NCI-H1048 (cell line): ENCODE measurements at regions not wholly inside any gene's neighbourhood (a gene's known extent, or its start where the extent isn't known, plus 50 kb on each side); places are given as distances from the start of the nearest gene placed in this dataset.

Experiments
- DNase-seq: peaks from one replicate; lab custom pipeline; 2025; lab: John Stamatoyannopoulos, UW

- DNase-seq: no peak
Observed at GRCh38 chr3:72022027-72022426, 237.1 kb upstream of the PROK2 start.

- DNase-seq: no peak
Observed at GRCh38 chr3:72021531-72021930, 236.6 kb upstream of the PROK2 start.

DNA sequence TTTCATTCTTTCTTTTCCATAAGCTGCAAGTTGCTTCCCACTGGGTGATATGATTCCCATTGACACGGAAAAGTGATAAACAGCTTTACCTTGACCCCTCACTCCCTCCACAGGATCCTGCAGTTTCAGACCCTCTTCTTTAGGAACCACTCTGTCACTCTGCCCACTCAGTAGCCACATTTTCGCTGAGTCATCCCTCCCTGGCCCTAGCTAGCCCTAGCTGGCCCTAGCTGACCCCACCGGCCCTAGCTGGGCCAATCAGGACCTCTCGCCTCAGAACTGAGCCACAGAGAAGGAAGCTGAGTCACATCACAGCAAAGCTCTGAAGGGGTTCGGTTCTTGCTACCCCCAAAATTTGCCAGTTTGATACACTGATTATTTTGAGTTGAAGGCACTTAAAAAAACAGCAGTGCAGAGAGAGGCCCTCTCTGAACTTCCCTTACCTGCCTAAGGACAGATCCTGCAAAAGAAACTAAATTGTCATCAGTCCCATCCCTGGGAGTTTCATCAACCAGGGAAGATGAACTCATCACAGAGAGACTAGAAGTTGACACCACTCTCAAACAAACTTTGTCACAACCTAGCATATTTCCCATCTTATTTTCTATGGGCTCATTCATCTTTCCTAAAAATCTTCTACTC is 233.5 kb upstream of the PROK2 start:
- DNase-seq: no peak

DNA sequence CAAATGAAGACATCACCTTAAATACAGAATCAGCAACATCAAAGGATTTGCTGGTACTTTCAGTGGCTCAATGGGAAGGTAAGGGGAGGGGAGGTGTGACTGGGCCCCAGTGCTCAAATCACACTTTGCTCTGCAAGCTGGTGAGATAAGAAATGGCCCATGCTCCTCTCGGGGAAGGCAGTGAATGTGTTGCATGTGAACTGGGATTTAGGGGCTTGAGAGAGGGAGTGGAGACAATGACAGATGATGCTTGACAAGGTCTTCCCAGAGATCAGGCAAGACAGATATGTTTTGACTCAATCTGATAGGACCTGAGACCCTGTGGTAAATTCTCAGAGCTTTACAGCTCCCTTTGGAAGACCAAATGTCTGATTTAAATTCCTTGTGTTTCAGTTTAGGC is 233.0 kb upstream of the PROK2 start:
- DNase-seq: no peak

DNA sequence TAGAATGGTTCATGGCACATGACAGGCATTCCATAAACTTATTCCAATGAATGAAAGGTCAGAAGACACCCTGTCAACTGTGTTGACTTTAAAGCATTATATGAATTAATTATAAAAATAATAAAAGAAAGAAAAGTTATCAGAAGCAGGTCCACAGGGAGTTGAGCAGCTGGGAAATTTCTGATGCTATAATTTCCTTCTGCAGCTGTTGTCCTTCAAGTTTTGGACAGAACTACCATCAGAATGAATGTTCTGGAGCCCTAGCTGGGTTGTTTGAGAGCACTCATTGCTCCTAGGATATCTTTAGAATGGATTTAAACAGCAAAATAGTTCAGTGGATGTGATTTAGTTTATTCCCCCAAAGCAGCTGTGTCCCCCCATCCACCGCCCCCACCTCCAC is 232.4 kb upstream of the PROK2 start:
- DNase-seq: no peak

- DNase-seq: no peak
Observed at GRCh38 chr3:72015463-72015862, 230.5 kb upstream of the PROK2 start.

GRCh38 chr3:72013084-72013483 is 228.1 kb upstream of the PROK2 start:
- no peak for DNase-seq

DNA sequence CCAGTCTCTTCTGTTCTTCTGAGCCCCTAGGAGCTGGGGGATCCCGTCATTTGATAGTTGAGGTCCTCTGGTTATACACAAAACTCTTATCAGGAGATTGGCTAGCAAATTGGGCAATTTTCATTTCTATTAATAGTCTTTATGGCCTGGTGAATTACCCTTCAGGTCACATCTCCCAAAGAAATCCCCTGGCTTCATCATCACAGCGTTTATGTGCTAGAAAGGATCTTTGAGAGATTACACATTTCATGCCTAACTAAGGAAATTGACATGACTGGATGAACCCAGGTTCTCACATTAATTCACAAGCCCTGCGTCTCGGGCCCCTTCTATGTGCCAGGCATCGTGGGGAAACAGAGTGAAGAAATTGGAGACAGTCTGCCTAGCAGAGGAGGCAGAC is 227.4 kb upstream of the PROK2 start:
- DNase-seq: no peak

- DNase-seq: no peak
Observed at GRCh38 chr3:72011485-72011884, 226.5 kb upstream of the PROK2 start.

DNA sequence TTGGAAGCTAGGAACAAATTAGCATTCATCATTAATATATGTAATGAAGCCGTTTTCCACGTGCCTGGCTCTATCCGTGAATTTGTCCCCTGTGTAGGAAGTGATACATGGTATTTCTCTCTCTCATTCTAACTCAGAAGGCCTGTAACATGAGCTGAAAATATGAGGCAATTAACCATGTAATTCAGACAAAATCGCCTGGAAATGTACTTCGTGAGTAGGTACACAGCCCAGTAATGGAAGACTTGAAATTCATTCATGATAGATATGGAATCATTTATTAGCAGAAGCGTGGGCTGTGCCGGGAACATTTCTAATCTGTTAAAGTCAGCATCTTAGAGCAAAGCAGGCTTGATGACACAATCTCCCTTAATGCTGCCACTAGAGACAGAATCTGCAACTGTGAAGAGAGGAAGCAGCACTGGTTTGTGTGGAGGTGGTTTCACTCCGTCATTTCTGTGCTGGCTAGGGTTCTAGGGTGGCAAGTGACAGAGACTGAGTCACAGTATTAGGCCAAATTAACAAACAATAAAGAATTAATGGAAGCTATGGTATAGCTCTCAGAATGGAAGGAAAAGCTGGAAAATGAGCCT is 225.0 kb upstream of the PROK2 start:
- DNase-seq: no peak

DNA sequence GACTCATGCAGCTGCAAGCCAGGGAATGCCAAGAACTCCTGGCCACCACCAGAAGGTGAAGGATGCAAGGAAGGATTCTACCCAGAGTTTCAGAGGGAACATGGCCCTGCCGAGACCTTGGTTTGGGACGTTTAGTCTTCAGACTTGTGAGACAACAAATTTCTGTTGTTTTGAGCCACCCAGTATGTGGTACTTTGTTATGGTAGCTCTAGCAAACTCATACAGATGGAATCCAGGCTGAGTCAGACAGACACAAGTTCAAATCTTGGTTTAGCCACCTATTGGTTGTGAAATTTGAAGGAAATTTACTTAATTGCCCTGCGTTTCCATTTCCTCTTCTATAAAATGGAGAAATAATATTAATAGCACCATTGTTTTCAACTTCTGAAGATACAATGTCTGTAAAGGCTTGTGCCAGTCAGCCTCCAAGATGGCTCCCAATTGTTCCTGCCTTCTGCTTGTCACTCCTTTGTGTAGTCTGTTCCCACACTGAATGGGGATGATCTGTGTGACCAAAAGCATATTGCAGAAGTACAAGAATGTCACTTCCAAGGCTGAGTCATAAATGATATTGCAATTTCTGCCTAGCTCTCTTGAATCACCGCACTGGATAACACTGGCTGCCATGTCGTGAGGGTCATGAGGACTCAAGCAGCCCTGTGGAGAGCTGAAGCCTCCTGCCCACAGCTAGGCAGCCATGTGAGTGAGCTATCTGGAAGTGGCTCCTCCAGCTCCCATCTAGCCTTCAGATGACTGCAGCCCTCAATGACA is 223.5 kb upstream of the PROK2 start:
- no peak for DNase-seq

DNA sequence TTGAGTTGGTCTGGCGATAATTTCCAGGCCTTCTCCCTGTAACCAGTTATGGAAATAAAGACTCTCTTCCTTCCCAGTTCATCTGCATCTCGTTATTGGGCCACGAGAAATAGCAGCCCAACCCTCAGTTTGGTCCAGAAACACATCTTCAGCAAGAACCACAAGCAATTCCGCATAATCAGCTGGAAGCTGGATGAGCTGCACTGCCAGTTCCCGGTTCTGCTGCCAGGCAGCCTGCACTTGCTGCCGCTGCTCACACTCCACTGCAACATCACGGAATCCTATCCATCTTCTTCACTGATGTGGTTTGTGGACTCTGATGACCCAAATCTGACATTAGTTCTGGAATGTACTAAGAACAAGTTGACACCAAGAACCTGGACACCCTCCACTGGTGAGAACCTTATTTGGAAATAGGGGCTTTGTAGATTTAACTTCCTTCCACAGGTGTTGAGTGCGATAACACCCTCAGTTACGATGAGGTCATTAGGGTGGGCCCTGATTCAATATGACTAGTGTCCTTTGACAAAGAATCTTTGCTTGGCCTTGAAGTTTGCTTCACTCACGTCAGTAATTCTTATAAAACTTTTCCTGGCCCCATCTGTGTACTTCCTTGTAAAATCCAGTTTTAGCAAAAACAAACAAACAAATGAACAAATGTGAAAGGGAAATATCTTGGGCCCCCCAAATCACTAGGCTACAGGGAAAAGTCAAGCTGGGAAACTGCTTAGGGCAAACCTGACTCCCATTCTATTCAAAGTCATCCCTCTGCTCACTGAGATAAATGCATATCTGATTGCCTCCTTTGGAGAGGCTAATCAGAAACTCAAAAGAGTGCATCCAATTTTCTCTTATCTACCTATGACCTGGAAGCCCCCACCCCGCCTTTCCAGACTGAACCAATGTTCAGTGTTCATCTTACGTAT is 221.9 kb upstream of the PROK2 start:
- no peak for DNase-seq

DNA sequence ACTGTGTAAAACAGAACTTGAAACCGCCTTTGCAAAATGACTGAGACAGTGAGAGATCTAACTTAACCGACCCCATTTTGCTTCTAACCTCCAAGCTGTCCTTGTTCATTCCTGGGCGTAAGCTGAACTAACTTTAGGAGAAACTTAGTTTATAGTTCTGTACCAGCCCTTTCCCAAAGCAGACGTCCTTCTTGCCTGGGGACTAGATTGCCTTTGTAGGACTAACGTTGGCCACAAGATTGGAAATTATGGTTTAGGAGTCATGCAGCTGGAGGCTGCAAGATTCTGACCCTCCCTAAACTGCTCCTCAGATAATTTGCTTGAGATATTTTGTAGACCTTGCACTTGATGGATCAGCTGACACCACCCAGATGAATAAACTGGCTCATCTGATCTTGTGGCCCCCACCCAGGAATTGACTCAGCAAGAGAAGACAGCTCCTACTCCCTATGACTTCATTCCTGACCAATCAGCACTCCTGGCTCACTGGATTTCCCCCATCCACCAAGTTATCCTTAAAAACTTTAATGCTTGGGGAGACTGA is 219.9 kb upstream of the PROK2 start:
- DNase-seq: no peak

DNA sequence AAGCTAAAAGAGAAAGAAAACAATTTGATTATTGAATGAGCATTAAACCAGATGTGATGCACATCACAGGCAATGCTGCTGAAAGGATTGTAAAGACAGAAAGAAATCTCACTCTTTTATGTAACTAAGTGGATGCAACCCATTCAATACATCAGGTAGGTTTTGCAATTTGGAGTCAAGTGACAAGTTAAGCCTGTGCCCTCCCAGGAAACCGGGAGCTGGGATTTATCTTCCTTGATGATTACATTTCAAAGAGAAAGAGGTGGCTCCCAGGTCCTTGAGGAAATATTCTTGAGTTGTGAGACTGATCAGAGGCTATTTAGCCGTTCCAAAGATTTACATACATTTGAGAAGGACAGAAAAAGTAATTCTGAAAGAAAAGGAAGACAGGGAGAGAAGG is 219.0 kb upstream of the PROK2 start:
- DNase-seq: no peak

- DNase-seq: no peak
Observed at GRCh38 chr3:72001758-72002157, 216.8 kb upstream of the PROK2 start.

DNA sequence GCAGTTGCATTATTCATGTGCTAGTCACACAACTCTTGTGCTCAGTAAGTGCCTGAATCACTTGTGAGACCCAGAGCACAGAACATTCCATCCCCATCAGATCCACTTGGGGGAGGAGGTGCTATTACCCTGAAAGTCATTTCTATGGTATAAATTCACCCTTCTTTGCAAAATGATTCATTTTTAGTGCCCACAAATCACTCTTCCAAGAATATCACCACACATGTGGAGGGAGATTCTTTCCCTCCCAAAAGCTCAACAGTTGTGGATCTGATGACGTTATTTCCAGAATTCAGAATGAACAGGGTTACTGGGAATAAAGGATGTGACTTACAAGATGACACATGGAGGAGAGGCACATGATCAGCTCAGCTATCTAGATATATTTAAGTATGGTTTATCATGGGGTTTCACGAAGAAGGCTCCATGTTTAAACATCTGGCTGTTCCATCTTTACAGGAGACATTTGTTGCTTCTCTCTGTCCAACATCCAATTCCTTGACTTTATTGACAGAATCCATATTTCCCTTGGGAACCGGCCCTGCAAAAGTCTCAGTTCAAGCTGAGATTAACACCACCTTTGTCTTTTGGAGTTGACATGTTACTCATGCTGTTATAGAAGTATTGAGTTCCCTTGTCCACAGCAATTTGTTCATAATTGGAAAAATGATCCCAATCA is 214.2 kb upstream of the PROK2 start:
- DNase-seq: no peak

GRCh38 chr3:71997066-71997653 is 212.2 kb upstream of the PROK2 start:
- no peak for DNase-seq

- DNase-seq: no peak
Observed at GRCh38 chr3:71994906-71995305, 210.0 kb upstream of the PROK2 start.

GRCh38 chr3:71994203-71994602 is 209.3 kb upstream of the PROK2 start:
- no peak for DNase-seq

DNA sequence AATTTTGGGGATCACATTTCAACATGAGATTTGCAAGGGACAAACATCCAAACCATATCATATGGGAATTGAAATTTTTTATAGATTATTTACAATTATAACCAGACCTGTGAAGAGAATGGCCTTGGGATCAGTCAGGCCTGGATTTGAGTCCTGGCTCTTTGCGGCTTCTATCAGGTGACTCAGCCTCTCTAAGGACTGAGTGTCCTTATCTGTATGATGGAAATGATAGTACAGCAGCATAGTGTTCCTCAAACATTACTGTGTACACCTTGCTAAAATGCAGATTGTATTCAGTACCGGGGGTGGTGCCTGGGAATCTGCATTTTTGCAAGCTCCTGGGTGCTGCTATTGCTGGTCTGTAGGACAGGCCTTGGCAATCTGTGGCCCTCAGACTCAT is 206.7 kb upstream of the PROK2 start:
- no peak for DNase-seq

- DNase-seq: no peak
Observed at GRCh38 chr3:71991046-71991445, 206.1 kb upstream of the PROK2 start.
